Mesendoderm (in vitro differentiated cells): ENCODE measurements at regions not wholly inside any gene's neighbourhood (a gene's known extent, or its start where the extent isn't known, plus 50 kb on each side); places are given as distances from the start of the nearest gene placed in this dataset.
A peak's percentile ranks its signal among the peaks of the same experiment; 100 is the strongest.

Experiments
- DNase-seq: peaks from one replicate; pipeline ENCODE4 v3.0.0; 2013
- H2AK5ac ChIP-seq: 2 replicates; pipeline ENCODE4 v1.6.1; 2013; ENCODE audit warnings: low read length, inconsistent platforms
- H2BK120ac ChIP-seq: 2 replicates; pipeline ENCODE4 v1.6.1; 2013; ENCODE audit warnings: low read depth, mild to moderate bottlenecking, low read length, moderate library complexity, mixed read lengths
- H2BK15ac ChIP-seq: replicated peaks from 2 replicates; pipeline ENCODE4 v1.6.1; 2013; ENCODE audit warnings: low read depth, mild to moderate bottlenecking, moderate library complexity
- H2BK5ac ChIP-seq: 2 replicates; pipeline ENCODE4 v1.6.1; 2013; ENCODE audit warnings: low read length, inconsistent platforms
- H3K18ac ChIP-seq: 2 replicates; pipeline ENCODE4 v1.6.1; 2013; ENCODE audit warnings: mild to moderate bottlenecking, low read length, mixed read lengths
- H3K23ac ChIP-seq: one replicate; pipeline ENCODE4 v1.6.1; 2013; ENCODE audit warnings: low read length
- H3K27ac ChIP-seq: 2 replicates; pipeline ENCODE4 v1.5.1; 2013; ENCODE audit warnings: low read depth, mild to moderate bottlenecking, inconsistent platforms, low read length, moderate library complexity
- H3K27me3 ChIP-seq: 2 replicates; pipeline ENCODE4 v1.6.1; 2013; ENCODE audit warnings: low read length, control low read depth, mild to moderate bottlenecking, inconsistent platforms; ENCODE audit not compliant: insufficient read depth, poor library complexity
- H3K36me3 ChIP-seq: 2 replicates; pipeline ENCODE4 v1.6.1; 2013; ENCODE audit warnings: low read length, inconsistent platforms; ENCODE audit not compliant: control insufficient read depth, insufficient read depth
- H3K4ac ChIP-seq: one replicate; pipeline ENCODE4 v1.6.1; 2013; ENCODE audit warnings: low read depth, mild to moderate bottlenecking, low read length, moderate library complexity
- H3K4me1 ChIP-seq: 2 replicates; pipeline ENCODE4 v1.6.1; 2013; ENCODE audit warnings: low read depth, low read length, inconsistent platforms; ENCODE audit not compliant: control insufficient read depth
- H3K4me2 ChIP-seq: 2 replicates; pipeline ENCODE4 v1.6.1; 2013; ENCODE audit warnings: low read length
- H3K4me3 ChIP-seq: 2 replicates; pipeline ENCODE4 v1.5.1; 2013; ENCODE audit warnings: mild to moderate bottlenecking, low read length
- H3K56ac ChIP-seq: one replicate; pipeline ENCODE4 v1.6.1; 2013; ENCODE audit warnings: low read length
- H3K79me1 ChIP-seq: 2 replicates; pipeline ENCODE4 v1.6.1; 2013; ENCODE audit warnings: low read length, inconsistent platforms
- H3K79me2 ChIP-seq: 2 replicates; pipeline ENCODE4 v1.6.1; 2013; ENCODE audit warnings: mild to moderate bottlenecking, low read length; ENCODE audit not compliant: control insufficient read depth, insufficient read depth
- H3K9ac ChIP-seq: 2 replicates; pipeline ENCODE4 v1.6.1; 2013; ENCODE audit warnings: low read length, inconsistent platforms
- H4K5ac ChIP-seq: one replicate; pipeline ENCODE4 v1.6.1; 2013; ENCODE audit warnings: low read length
- H4K8ac ChIP-seq: one replicate; pipeline ENCODE4 v1.6.1; 2013; ENCODE audit warnings: low read depth, mild to moderate bottlenecking, control low read depth, low read length, moderate library complexity
- WGBS: extraction: QIAGEN DNeasy Blood & Tissue Kit; methylation state at CpG from one replicate; pipeline ENCODE4 v1.1.7; 2013; ENCODE audit warnings: low lambda C conversion rate, missing lambda C conversion rate; ENCODE audit not compliant: insufficient coverage; ENCODE audit errors: extremely low coverage; 5-methylcytosine and 5-hydroxymethylcytosine counted together

- H3K79me1 ChIP-seq, result no peaks in the 10 kb centered on the region
- H2AK5ac ChIP-seq, result no peak overlapping the region
- H3K4me3 ChIP-seq, result no peak overlapping the region
- no peak overlapping the region for H3K56ac ChIP-seq
- no peak overlapping the region for H3K23ac ChIP-seq
- H3K9ac ChIP-seq, result no peak overlapping the region
- no peak overlapping the region for H3K4ac ChIP-seq
- DNase-seq, result no peak
- H2BK120ac ChIP-seq, result no peak overlapping the region
- no peaks in the 10 kb centered on the region for H3K4me1 ChIP-seq
- no peak overlapping the region for H2BK15ac ChIP-seq
- no peak overlapping the region for H3K18ac ChIP-seq
- no peak overlapping the region for H3K4me2 ChIP-seq
- H3K27ac ChIP-seq, result no peak overlapping the region
- H2BK5ac ChIP-seq, result no peak overlapping the region
- no peak overlapping the region for H4K5ac ChIP-seq
- no CpG with 5 or more reads among the region's 3 CpGs for WGBS
- no peaks in the 10 kb centered on the region for H3K79me2 ChIP-seq
- H3K36me3 ChIP-seq, result no peaks in the 10 kb centered on the region
- H3K27me3 ChIP-seq, result no peaks in the 10 kb centered on the region
- H4K8ac ChIP-seq, result no peak overlapping the region
Measured at GRCh38 chr1:61616830-61617229, 108.1 kb downstream of the TM2D1 start.

GRCh38 chr1:61612602-61613001 is 112.3 kb downstream of the TM2D1 start:
- H4K8ac ChIP-seq, result no peak overlapping the region
- no peak overlapping the region for H2BK120ac ChIP-seq
- H2BK15ac ChIP-seq, result no peak overlapping the region
- H2BK5ac ChIP-seq, result no peak overlapping the region
- no peak overlapping the region for H3K27ac ChIP-seq
- no peaks in the 10 kb centered on the region for H3K79me1 ChIP-seq
- no peak overlapping the region for H3K56ac ChIP-seq
- no peak overlapping the region for H3K4me3 ChIP-seq
- H2AK5ac ChIP-seq, result no peak overlapping the region
- DNase-seq, result no peak
- H3K18ac ChIP-seq, result no peak overlapping the region
- no peak overlapping the region for H4K5ac ChIP-seq
- H3K23ac ChIP-seq, result no peak overlapping the region
- WGBS, result no CpG with 5 or more reads among the region's 3 CpGs
- no peaks in the 10 kb centered on the region for H3K79me2 ChIP-seq
- H3K4me2 ChIP-seq, result no peak overlapping the region
- no peak overlapping the region for H3K9ac ChIP-seq
- H3K4ac ChIP-seq, result no peak overlapping the region
- H3K4me1 ChIP-seq, result no peaks in the 10 kb centered on the region
- no peaks in the 10 kb centered on the region for H3K27me3 ChIP-seq
- H3K36me3 ChIP-seq, result no peaks in the 10 kb centered on the region

DNA sequence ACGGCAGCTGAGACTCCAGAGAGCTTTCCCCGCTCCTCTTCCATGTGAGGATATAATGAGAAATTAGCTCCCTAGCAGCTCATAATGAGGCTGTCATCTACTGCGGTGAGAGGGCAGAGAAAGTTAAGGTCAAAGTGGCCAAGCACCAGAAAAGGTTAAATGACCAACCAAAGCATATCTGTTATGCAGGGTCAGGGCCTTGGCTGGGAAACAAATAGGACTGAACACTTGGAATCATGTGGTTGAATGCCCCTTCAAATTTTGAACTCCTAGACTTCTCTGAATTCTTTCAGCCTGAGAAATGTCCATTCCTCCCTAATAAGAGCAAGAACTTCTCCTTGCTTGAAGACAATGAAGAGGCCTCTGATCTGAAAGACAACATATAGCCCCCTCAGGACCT is 115.9 kb downstream of the TM2D1 start:
- no peaks in the 10 kb centered on the region for H3K79me2 ChIP-seq
- H2BK120ac ChIP-seq, result no peak overlapping the region
- H2BK15ac ChIP-seq, result no peak overlapping the region
- no peak overlapping the region for H3K4me3 ChIP-seq
- H3K56ac ChIP-seq, result no peak overlapping the region
- no peak overlapping the region for H3K18ac ChIP-seq
- no peaks in the 10 kb centered on the region for H3K79me1 ChIP-seq
- no peak for DNase-seq
- no peak overlapping the region for H3K27ac ChIP-seq
- no peak overlapping the region for H3K4me2 ChIP-seq
- WGBS, result no CpG with 5 or more reads among the region's 3 CpGs
- H3K4me1 ChIP-seq, result no peaks in the 10 kb centered on the region
- no peak overlapping the region for H2AK5ac ChIP-seq
- no peak overlapping the region for H3K4ac ChIP-seq
- H2BK5ac ChIP-seq, result no peak overlapping the region
- H3K27me3 ChIP-seq, result no peaks in the 10 kb centered on the region
- H4K8ac ChIP-seq, result no peak overlapping the region
- no peaks in the 10 kb centered on the region for H3K36me3 ChIP-seq
- H3K9ac ChIP-seq, result no peak overlapping the region
- H4K5ac ChIP-seq, result no peak overlapping the region
- no peak overlapping the region for H3K23ac ChIP-seq

DNA sequence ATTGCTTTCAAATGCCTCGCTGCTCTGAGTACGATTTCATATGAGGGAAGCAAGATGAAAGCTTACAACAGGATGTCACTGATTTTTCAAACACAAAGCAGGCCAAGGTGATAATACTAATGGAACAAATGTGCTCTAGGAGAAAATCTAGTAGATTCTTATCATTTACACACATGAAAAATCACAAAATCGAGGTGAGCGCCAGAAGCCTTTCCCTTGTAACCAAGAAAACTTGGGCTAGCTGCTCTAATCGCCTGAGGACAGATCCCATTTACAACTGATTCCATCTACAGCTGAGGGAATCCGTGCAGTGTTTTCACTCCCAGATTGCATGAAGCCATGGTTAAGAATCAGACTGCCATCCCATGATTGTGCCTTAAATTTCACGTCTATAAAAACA is 117.5 kb downstream of the TM2D1 start:
- WGBS, result no CpG with 5 or more reads among the region's 7 CpGs
- H3K27me3 ChIP-seq, result no peaks in the 10 kb centered on the region
- H3K4ac ChIP-seq, result no peak overlapping the region
- no peaks in the 10 kb centered on the region for H3K4me1 ChIP-seq
- H3K36me3 ChIP-seq, result no peaks in the 10 kb centered on the region
- no peak overlapping the region for H2BK5ac ChIP-seq
- no peak overlapping the region for H3K4me2 ChIP-seq
- no peak overlapping the region for H3K56ac ChIP-seq
- no peak overlapping the region for H4K5ac ChIP-seq
- H2AK5ac ChIP-seq, result no peak overlapping the region
- H2BK120ac ChIP-seq, result no peak overlapping the region
- H3K79me1 ChIP-seq, result no peaks in the 10 kb centered on the region
- no peak overlapping the region for H2BK15ac ChIP-seq
- no peaks in the 10 kb centered on the region for H3K79me2 ChIP-seq
- no peak for DNase-seq
- H4K8ac ChIP-seq, result no peak overlapping the region
- H3K18ac ChIP-seq, result no peak overlapping the region
- no peak overlapping the region for H3K23ac ChIP-seq
- no peak overlapping the region for H3K9ac ChIP-seq
- H3K27ac ChIP-seq, result no peak overlapping the region
- no peak overlapping the region for H3K4me3 ChIP-seq

- Histone ChIP-seq H3K4ac (no peak overlapping the region), H2BK5ac (no peak overlapping the region), H3K4me1 (no peaks in the 10 kb centered on the region), H3K9ac (no peak overlapping the region), H2BK120ac (no peak overlapping the region), H4K5ac (no peak overlapping the region), H3K23ac (no peak overlapping the region), H3K79me1 (no peaks in the 10 kb centered on the region), H3K56ac (no peak overlapping the region), H3K79me2 (no peaks in the 10 kb centered on the region), H3K4me2 (no peak overlapping the region), H2AK5ac (no peak overlapping the region), H3K27ac (no peak overlapping the region), H3K27me3 (no peaks in the 10 kb centered on the region), H3K36me3 (no peaks in the 10 kb centered on the region), H3K18ac (no peak overlapping the region), H2BK15ac (no peak overlapping the region), H4K8ac (peak overlapping the region; percentile 56), H3K4me3 (no peak overlapping the region)
- WGBS, result no CpG with 5 or more reads among the region's 15 CpGs
- DNase-seq, result no peak
Measured at GRCh38 chr1:61606448-61607312, 118.3 kb downstream of the TM2D1 start.
